ENCODE measurements at regions not wholly inside any gene's neighbourhood (a gene's known extent, or its start where the extent isn't known, plus 50 kb on each side); places are given as distances from the start of the nearest gene placed in this dataset.

DNA sequence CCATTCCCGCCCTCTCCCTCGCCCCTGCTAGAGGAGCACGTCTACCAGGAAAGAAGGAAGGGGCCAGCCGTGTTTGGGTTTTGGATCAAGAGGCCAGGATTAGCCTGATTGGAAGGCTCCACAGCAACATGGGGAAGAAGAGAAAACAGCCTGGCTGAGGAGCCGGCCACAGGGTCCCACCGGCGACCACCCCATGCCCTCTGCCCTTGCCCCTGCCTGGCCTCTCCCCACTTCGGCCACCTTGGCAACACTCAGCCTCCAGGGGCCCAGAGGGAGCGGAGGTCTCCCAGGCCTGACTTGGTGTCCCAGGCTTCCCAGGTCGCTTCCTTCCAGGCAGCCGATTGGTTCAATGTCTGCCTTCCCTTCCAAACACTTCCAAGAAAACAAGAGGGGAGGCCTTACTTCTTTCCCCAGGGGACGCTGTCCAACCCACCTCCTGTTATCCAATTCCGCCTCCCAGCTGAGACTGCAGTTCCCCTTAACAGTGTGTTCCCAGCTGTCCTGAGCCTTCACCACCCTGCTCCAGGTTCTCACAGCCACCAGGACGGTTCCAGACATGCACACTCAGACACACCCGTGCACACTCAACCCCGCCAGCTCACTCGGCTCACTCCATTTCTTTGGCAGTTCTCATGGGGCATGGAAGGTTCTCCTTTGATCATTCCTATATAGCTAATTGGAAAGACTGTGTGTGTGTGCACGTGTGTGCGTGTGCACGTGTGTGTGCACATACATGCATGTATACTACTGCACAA, 65.4 kb downstream of the RBFOX3 start:
- no peaks in the 10 kb centered on the region for H3K4me1 ChIP-seq
- no peaks in the 10 kb centered on the region for H3K36me3 ChIP-seq
- no peak for DNase-seq
- intact Hi-C loops (cut with DNase I; ENCODE audit: low total_unique reads), result no loop called here
- H3K9me3 ChIP-seq, result no peaks in the 10 kb centered on the region
- no peak overlapping the region for H3K4me3 ChIP-seq
- H3K27me3 ChIP-seq, result no peaks in the 10 kb centered on the region
- H3K27ac ChIP-seq, result no peak overlapping the region
- TF ChIP-seq, protein P1, sequence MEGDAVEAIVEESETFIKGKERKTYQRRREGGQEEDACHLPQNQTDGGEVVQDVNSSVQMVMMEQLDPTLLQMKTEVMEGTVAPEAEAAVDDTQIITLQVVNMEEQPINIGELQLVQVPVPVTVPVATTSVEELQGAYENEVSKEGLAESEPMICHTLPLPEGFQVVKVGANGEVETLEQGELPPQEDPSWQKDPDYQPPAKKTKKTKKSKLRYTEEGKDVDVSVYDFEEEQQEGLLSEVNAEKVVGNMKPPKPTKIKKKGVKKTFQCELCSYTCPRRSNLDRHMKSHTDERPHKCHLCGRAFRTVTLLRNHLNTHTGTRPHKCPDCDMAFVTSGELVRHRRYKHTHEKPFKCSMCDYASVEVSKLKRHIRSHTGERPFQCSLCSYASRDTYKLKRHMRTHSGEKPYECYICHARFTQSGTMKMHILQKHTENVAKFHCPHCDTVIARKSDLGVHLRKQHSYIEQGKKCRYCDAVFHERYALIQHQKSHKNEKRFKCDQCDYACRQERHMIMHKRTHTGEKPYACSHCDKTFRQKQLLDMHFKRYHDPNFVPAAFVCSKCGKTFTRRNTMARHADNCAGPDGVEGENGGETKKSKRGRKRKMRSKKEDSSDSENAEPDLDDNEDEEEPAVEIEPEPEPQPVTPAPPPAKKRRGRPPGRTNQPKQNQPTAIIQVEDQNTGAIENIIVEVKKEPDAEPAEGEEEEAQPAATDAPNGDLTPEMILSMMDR (IDR thresholded peaks at IDR 0.05), result no peak
- no peak for TF ChIP-seq POLR2A (IDR thresholded peaks at IDR 0.05)

DNA sequence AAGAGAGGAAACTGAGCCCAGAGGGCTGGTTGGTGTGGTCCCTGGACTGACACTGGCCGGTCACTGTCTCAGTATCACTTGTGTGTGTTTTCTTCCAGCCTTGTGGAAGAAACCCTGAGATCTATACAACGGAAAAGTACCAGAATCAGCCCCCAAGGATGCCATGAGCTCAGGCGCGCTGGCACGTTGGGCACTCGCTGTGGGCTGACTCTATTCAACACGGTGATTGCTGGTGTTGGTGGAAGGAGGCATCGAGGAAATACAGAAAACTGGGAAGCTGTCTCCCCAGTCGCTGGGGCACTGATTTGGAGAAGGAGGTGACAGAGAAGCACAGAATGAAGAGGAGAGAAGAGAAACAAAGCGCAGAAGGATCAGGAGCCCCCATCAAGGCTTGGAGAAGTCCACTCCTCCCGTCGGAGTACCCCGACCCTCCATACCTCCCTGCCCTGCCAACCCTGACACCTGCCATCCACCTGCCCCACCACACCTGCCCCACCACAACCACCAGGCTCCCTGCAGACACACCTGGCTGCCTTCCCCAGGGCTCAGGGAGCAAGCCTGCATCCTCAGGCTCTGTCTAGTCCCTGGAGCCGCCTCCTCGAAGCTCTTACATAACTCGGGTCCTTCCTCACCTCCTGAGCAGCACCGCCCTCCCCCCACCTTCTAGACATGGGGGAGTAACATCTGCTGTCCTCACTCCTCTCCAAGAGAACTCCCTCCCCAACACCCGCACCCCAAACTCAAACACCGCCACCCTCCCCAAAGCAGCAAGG, 66.5 kb downstream of the RBFOX3 start:
- H3K4me1 ChIP-seq, result no peaks in the 10 kb centered on the region
- no peak overlapping the region for H3K4me3 ChIP-seq
- no peaks in the 10 kb centered on the region for H3K9me3 ChIP-seq
- intact Hi-C loops (cut with DNase I; ENCODE audit: low total_unique reads), result no loop called here
- TF ChIP-seq, protein P1 (IDR thresholded peaks at IDR 0.05), result no peak
- H3K27me3 ChIP-seq, result no peaks in the 10 kb centered on the region
- no peak for DNase-seq
- no peak overlapping the region for H3K27ac ChIP-seq
- H3K36me3 ChIP-seq, result no peaks in the 10 kb centered on the region

DNA sequence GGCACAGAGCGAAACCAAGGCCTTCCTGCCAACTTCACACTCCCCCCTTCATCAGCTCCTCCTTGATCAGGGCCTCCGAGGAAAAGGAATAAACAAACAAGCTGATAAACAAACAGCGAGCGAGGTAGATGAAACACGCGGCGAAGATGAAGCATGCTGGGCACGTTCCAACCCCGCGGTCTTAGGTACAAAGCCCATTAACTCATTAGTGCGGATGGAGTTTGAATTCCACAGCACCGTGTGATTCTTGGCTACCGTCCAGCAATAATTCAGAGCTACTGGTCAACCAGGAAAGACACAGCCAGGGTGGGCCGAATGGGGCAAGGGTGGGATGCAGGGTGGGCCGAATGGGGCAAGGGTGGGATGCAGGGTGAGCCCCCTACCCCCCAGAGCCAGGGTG, 67.3 kb downstream of the RBFOX3 start:
- H3K4me1 ChIP-seq, result no peaks in the 10 kb centered on the region
- TF ChIP-seq, protein P1 (IDR thresholded peaks at IDR 0.05), result no peak
- TF ChIP-seq POLR2A (IDR thresholded peaks at IDR 0.05), result no peak
- H3K4me3 ChIP-seq, result no peak overlapping the region
- DNase-seq, result no peak
- intact Hi-C loops (cut with DNase I; ENCODE audit: low total_unique reads), result no loop called here
- no peaks in the 10 kb centered on the region for H3K36me3 ChIP-seq
- no peaks in the 10 kb centered on the region for H3K27me3 ChIP-seq
- H3K27ac ChIP-seq, result no peak overlapping the region
- no peaks in the 10 kb centered on the region for H3K9me3 ChIP-seq

DNA sequence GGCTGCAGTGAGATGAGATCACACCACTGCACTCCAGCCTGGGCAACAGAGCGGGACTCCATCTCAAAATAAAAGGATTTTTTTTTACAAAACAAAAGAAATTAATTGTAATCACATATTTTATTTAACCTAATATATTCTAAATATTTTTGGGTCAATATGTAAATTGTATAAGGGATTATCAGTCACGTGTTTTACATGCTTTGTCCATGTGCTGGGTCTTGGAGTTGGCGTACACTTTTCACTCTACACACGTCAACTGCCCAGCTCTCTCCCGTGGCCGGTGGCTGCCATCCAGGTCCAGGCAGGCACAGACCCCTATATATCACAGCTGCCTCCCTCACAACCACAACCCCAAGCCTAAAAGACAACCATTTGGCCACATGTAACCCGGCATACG, 68.1 kb downstream of the RBFOX3 start:
- intact Hi-C loops (cut with DNase I; ENCODE audit: low total_unique reads), result no loop called here
- H3K36me3 ChIP-seq, result no peaks in the 10 kb centered on the region
- TF ChIP-seq POLR2A (IDR thresholded peaks at IDR 0.05), result no peak
- TF ChIP-seq, protein P1 (IDR thresholded peaks at IDR 0.05), result no peak
- DNase-seq, result no peak
- no peaks in the 10 kb centered on the region for H3K9me3 ChIP-seq
- H3K27me3 ChIP-seq, result no peaks in the 10 kb centered on the region
- no peaks in the 10 kb centered on the region for H3K4me1 ChIP-seq
- H3K4me3 ChIP-seq, result no peak overlapping the region
- H3K27ac ChIP-seq, result no peak overlapping the region

Measured in uterus (tissue), 3 donors.